Liver (tissue), 8 donors: ENCODE measurements at regions not wholly inside any gene's neighbourhood (a gene's known extent, or its start where the extent isn't known, plus 50 kb on each side); places are given as distances from the start of the nearest gene placed in this dataset.

Experiments
- DNase-seq: peaks from one replicate; pipeline ENCODE4 v3.0.0-alpha.2; 2017; ENCODE audit warnings: low spot score
- H3K27ac ChIP-seq, 2 donors: one replicate each; pipeline ENCODE4 v1.7.0; 2013; ENCODE audit warnings: inconsistent platforms in 2 of 2, low read length in 2 of 2, control low read depth in 1 of 2, low read depth in 1 of 2, mild to moderate bottlenecking in 1 of 2
- H3K27me3 ChIP-seq, 4 donors: one replicate each; pipeline versions ENCODE4 v1.6.1 to v1.7.0; 2013; ENCODE audit warnings: low read length in 3 of 4, inconsistent platforms in 1 of 4, mild to moderate bottlenecking in 1 of 4, moderate library complexity in 1 of 4; ENCODE audit not compliant: control insufficient read depth in 4 of 4, insufficient read depth in 4 of 4
- H3K36me3 ChIP-seq, 4 donors: one replicate each; pipeline versions ENCODE4 v1.6.1 to v1.7.0; 2013; ENCODE audit warnings: low read length in 3 of 4, mild to moderate bottlenecking in 3 of 4, low read depth in 1 of 4, moderate library complexity in 1 of 4; ENCODE audit not compliant: control insufficient read depth in 4 of 4, insufficient read depth in 3 of 4
- H3K4me1 ChIP-seq, 4 donors: one replicate each; pipeline versions ENCODE4 v1.6.1 to v1.7.0; 2013; ENCODE audit warnings: low read length in 3 of 4, mild to moderate bottlenecking in 3 of 4, moderate library complexity in 1 of 4; ENCODE audit not compliant: control insufficient read depth in 4 of 4, insufficient read depth in 4 of 4
- H3K4me3 ChIP-seq, 3 donors: one replicate each; pipeline versions ENCODE4 v1.6.1 to v1.7.0; 2013; ENCODE audit warnings: low read length in 3 of 3, control low read depth in 1 of 3, low read depth in 1 of 3, mild to moderate bottlenecking in 1 of 3
- H3K9ac ChIP-seq, 2 donors: one replicate each; pipeline ENCODE4 v1.7.0; 2013; ENCODE audit warnings: low read length in 2 of 2, mild to moderate bottlenecking in 2 of 2, moderate library complexity in 2 of 2, control low read depth in 1 of 2, low read depth in 1 of 2
- H3K9me3 ChIP-seq, 4 donors: one replicate each; pipeline versions ENCODE4 v1.6.1 to v1.7.0; 2013; ENCODE audit warnings: low read length in 3 of 4; ENCODE audit not compliant: control insufficient read depth in 4 of 4
- EGR1 ChIP-seq, 2 donors: IDR thresholded peaks; 2 replicates each; pipeline ENCODE4 v1.6.1; 2016 to 2018; ENCODE audit warnings: antibody characterized with exemption in 2 of 2, low read depth in 2 of 2
- FOXA1 ChIP-seq: IDR thresholded peaks from 2 replicates; pipeline ENCODE4 v1.6.1; 2016; ENCODE audit warnings: antibody characterized with exemption
- FOXA2 ChIP-seq: IDR thresholded peaks from 2 replicates; pipeline ENCODE4 v1.6.1; 2016; ENCODE audit warnings: antibody characterized with exemption
- GABPA ChIP-seq, 2 donors: IDR thresholded peaks in 1 of 2; conservative IDR thresholded peaks in 1 of 2; 2 replicates each; pipeline ENCODE4 v1.6.1; 2016; ENCODE audit warnings: antibody characterized with exemption in 2 of 2, mild to moderate bottlenecking in 1 of 2, moderate library complexity in 1 of 2
- HNF4A ChIP-seq, 2 donors: conservative IDR thresholded peaks; 2 replicates each; pipeline ENCODE4 v1.6.1; 2016; ENCODE audit warnings: antibody characterized with exemption in 2 of 2, mild to moderate bottlenecking in 2 of 2
- HNF4G ChIP-seq: IDR thresholded peaks from 2 replicates; pipeline ENCODE4 v1.6.1; 2016; ENCODE audit warnings: antibody characterized with exemption
- JUND ChIP-seq, 2 donors: IDR thresholded peaks; 2 replicates each; pipeline ENCODE4 v1.6.1; 2016; ENCODE audit warnings: antibody characterized with exemption in 2 of 2
- NR2F2 ChIP-seq: IDR thresholded peaks from 2 replicates; pipeline ENCODE4 v1.6.1; 2016; ENCODE audit warnings: antibody characterized with exemption
- RAD21 ChIP-seq, 2 donors: IDR thresholded peaks; 2 replicates each; pipeline ENCODE4 v1.6.1; 2016; ENCODE audit warnings: antibody characterized with exemption in 2 of 2, mild to moderate bottlenecking in 2 of 2
- RXRA ChIP-seq, 2 donors: IDR thresholded peaks; 2 replicates each; pipeline ENCODE4 v1.6.1; 2017 to 2018; ENCODE audit warnings: antibody characterized with exemption in 2 of 2, mild to moderate bottlenecking in 1 of 2
- SP1 ChIP-seq: IDR thresholded peaks from 2 replicates; pipeline ENCODE4 v1.6.1; 2018; ENCODE audit warnings: antibody characterized with exemption, mild to moderate bottlenecking
- TAF1 ChIP-seq: conservative IDR thresholded peaks from 2 replicates; pipeline ENCODE4 v1.6.1; 2016; ENCODE audit warnings: antibody characterized with exemption, mild to moderate bottlenecking
- YY1 ChIP-seq: IDR thresholded peaks from 2 replicates; pipeline ENCODE4 v1.6.1; 2016; ENCODE audit warnings: antibody characterized with exemption, mild to moderate bottlenecking
- WGBS: extraction: QIAGEN DNeasy Blood & Tissue Kit; methylation state at CpG from one replicate; pipeline ENCODE4 v1.1.7; 2013; 5-methylcytosine and 5-hydroxymethylcytosine counted together
- TF ChIP-seq, protein P1 (sequence below): IDR thresholded peaks from 2 replicates; pipeline ENCODE4 v1.6.1; 2016; ENCODE audit warnings: antibody characterized with exemption
- TF ChIP-seq, protein P2 (sequence below): IDR thresholded peaks from 2 replicates; pipeline ENCODE4 v1.6.1; 2016; ENCODE audit warnings: antibody characterized with exemption, mild to moderate bottlenecking
- TF ChIP-seq, protein P3 (sequence below): IDR thresholded peaks from 2 replicates; pipeline ENCODE4 v1.6.1; 2016; ENCODE audit warnings: antibody characterized with exemption
- TF ChIP-seq, protein P4 (sequence below): IDR thresholded peaks from 2 replicates; pipeline ENCODE4 v1.6.1; 2016; ENCODE audit warnings: antibody characterized with exemption
- TF ChIP-seq, protein P5 (sequence below): fragments of 150-350 bp; IDR thresholded peaks from 2 replicates; pipeline ENCODE4 v1.5.1; 2017; ENCODE audit warnings: improper control_type of control experiment, low read depth, low read length; ENCODE audit not compliant: missing input control
- donor health status: healthy.
- donor health status: healthy.
- donor health status: healthy.
- donor health status: healthy.
- donor health status: healthy.

DNA sequence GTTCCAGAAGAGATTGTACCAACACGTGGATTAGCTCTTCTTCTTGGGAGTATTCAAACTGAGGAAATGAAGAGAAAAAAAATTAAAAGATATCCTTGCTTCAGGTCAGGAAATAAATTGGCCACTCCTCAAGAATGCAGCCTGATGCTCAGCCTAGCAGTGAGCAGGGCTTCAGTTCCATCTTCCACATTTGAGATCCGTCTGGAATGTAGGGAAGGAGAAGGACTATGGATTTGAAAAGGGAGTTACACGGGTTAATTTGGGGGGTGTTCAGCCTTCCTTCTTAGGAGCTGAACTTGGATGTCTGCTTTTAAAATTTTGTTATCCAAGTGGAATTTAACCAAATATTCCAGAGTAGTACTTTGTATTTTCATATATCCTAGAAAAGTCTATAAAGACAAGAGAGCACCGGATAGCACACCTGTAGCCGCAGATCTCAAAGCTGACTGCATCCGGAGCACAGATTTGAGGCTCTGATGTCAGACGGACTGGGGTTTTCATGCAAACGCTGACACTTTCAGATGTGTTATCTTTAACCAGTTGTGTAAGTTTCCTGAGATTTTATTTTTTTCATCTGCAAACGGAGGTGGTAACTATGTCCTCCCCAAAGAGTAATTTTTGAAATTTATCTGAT is 99.3 kb downstream of the COPS8 start:
- Histone ChIP-seq H3K9ac (no peak overlapping the region), H3K36me3 (no peaks in the 10 kb centered on the region), H3K4me3 (no peak overlapping the region), H3K27me3 (peaks cover 0 to 6% (median 0%) of the 10 kb centered on the region in 4 donors), H3K27ac (no peak overlapping the region), H3K9me3 (no peaks in the 10 kb centered on the region), H3K4me1 (no peaks in the 10 kb centered on the region)
- TF ChIP-seq FOXA2 (no peak), YY1 (no peak), HNF4A (conservative IDR thresholded peaks at IDR 0.05) (no peak), TAF1 (no peak), RXRA (IDR thresholded peaks at IDR 0.05) (no peak), RAD21 (IDR thresholded peaks at IDR 0.05) (no peak), HNF4G (no peak), GABPA (IDR thresholded peaks at IDR 0.05 in 1 of 2, conservative IDR thresholded peaks at IDR 0.05 in 1 of 2) (no peak), JUND (IDR thresholded peaks at IDR 0.05) (no peak), FOXA1 (no peak), EGR1 (IDR thresholded peaks at IDR 0.05; ENCODE audit: low read depth in 2 of 2) (no peak), NR2F2 (no peak), SP1 (no peak)
- TF ChIP-seq, protein P1, sequence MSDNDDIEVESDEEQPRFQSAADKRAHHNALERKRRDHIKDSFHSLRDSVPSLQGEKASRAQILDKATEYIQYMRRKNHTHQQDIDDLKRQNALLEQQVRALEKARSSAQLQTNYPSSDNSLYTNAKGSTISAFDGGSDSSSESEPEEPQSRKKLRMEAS, result no peak
- TF ChIP-seq, protein P2, sequence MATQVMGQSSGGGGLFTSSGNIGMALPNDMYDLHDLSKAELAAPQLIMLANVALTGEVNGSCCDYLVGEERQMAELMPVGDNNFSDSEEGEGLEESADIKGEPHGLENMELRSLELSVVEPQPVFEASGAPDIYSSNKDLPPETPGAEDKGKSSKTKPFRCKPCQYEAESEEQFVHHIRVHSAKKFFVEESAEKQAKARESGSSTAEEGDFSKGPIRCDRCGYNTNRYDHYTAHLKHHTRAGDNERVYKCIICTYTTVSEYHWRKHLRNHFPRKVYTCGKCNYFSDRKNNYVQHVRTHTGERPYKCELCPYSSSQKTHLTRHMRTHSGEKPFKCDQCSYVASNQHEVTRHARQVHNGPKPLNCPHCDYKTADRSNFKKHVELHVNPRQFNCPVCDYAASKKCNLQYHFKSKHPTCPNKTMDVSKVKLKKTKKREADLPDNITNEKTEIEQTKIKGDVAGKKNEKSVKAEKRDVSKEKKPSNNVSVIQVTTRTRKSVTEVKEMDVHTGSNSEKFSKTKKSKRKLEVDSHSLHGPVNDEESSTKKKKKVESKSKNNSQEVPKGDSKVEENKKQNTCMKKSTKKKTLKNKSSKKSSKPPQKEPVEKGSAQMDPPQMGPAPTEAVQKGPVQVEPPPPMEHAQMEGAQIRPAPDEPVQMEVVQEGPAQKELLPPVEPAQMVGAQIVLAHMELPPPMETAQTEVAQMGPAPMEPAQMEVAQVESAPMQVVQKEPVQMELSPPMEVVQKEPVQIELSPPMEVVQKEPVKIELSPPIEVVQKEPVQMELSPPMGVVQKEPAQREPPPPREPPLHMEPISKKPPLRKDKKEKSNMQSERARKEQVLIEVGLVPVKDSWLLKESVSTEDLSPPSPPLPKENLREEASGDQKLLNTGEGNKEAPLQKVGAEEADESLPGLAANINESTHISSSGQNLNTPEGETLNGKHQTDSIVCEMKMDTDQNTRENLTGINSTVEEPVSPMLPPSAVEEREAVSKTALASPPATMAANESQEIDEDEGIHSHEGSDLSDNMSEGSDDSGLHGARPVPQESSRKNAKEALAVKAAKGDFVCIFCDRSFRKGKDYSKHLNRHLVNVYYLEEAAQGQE, result no peak
- TF ChIP-seq, protein P3, sequence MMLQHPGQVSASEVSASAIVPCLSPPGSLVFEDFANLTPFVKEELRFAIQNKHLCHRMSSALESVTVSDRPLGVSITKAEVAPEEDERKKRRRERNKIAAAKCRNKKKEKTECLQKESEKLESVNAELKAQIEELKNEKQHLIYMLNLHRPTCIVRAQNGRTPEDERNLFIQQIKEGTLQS, result no peak
- TF ChIP-seq, protein P4, sequence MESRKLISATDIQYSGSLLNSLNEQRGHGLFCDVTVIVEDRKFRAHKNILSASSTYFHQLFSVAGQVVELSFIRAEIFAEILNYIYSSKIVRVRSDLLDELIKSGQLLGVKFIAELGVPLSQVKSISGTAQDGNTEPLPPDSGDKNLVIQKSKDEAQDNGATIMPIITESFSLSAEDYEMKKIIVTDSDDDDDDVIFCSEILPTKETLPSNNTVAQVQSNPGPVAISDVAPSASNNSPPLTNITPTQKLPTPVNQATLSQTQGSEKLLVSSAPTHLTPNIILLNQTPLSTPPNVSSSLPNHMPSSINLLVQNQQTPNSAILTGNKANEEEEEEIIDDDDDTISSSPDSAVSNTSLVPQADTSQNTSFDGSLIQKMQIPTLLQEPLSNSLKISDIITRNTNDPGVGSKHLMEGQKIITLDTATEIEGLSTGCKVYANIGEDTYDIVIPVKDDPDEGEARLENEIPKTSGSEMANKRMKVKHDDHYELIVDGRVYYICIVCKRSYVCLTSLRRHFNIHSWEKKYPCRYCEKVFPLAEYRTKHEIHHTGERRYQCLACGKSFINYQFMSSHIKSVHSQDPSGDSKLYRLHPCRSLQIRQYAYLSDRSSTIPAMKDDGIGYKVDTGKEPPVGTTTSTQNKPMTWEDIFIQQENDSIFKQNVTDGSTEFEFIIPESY, result no peak
- TF ChIP-seq, protein P5, sequence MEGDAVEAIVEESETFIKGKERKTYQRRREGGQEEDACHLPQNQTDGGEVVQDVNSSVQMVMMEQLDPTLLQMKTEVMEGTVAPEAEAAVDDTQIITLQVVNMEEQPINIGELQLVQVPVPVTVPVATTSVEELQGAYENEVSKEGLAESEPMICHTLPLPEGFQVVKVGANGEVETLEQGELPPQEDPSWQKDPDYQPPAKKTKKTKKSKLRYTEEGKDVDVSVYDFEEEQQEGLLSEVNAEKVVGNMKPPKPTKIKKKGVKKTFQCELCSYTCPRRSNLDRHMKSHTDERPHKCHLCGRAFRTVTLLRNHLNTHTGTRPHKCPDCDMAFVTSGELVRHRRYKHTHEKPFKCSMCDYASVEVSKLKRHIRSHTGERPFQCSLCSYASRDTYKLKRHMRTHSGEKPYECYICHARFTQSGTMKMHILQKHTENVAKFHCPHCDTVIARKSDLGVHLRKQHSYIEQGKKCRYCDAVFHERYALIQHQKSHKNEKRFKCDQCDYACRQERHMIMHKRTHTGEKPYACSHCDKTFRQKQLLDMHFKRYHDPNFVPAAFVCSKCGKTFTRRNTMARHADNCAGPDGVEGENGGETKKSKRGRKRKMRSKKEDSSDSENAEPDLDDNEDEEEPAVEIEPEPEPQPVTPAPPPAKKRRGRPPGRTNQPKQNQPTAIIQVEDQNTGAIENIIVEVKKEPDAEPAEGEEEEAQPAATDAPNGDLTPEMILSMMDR, result no peak
- WGBS, result 62% methylated on average over 9 of the region's 9 CpGs
- DNase-seq, result no peak
